G401 (cell line): ENCODE measurements at regions not wholly inside any gene's neighbourhood (a gene's known extent, or its start where the extent isn't known, plus 50 kb on each side); places are given as distances from the start of the nearest gene placed in this dataset.

Experiments used
- DNase-seq: peaks from one replicate; pipeline ENCODE4 v3.0.0-alpha.2; 2015; ENCODE audit warnings: low spot score
- in situ Hi-C: cut with HindIII; loops from 2 replicates; pipeline ENCODE4 v1.10.0; 2016; ENCODE audit warnings: low sequenced_read_pairs, mixed read lengths

GRCh38 chrY:19405598-19405997 lies 338.9 kb downstream of the KDM5D start:
- in situ Hi-C loops, result no loop called here
- no peak for DNase-seq

GRCh38 chrY:19392876-19393275 lies 351.6 kb downstream of the KDM5D start:
- DNase-seq, result no peak
- in situ Hi-C loops, result no loop called here

- in situ Hi-C loops, result no loop called here
- no peak for DNase-seq
Measured at GRCh38 chrY:19391922-19392321, 352.6 kb downstream of the KDM5D start.

GRCh38 chrY:19365321-19365720 lies 379.2 kb downstream of the KDM5D start:
- in situ Hi-C loops, result no loop called here
- DNase-seq, result no peak

- in situ Hi-C loops, result no loop called here
Measured at GRCh38 chrY:19357249-19357648, 387.3 kb downstream of the KDM5D start.

GRCh38 chrY:19356735-19357134 lies 387.8 kb downstream of the KDM5D start:
- DNase-seq, result no peak
- in situ Hi-C loops, result no loop called here

More at GRCh38 chrY:19357249-19357648, 387.3 kb downstream of the KDM5D start:
- DNase-seq, result no peak

- no peak for DNase-seq
- in situ Hi-C loops, result no loop called here
Measured at GRCh38 chrY:19354857-19355173, 389.7 kb downstream of the KDM5D start.

GRCh38 chrY:19354061-19354856 lies 390.3 kb downstream of the KDM5D start:
- in situ Hi-C loops, result no loop called here
- DNase-seq, result no peak

- in situ Hi-C loops, result no loop called here
- DNase-seq, result no peak
Measured at GRCh38 chrY:19351616-19352015, 392.9 kb downstream of the KDM5D start.

GRCh38 chrY:19321701-19322100 lies 422.8 kb downstream of the KDM5D start:
- DNase-seq, result no peak
- in situ Hi-C loops, result no loop called here

GRCh38 chrY:19319135-19319534 lies 425.4 kb downstream of the KDM5D start:
- in situ Hi-C loops, result no loop called here
- DNase-seq, result no peak

GRCh38 chrY:19317271-19317987 lies 427.1 kb downstream of the KDM5D start:
- DNase-seq, result no peak
- in situ Hi-C loops, result no loop called here

- in situ Hi-C loops, result no loop called here
- no peak for DNase-seq
Measured at GRCh38 chrY:19307627-19308026, 436.9 kb downstream of the KDM5D start.

GRCh38 chrY:19303136-19303535 lies 441.4 kb downstream of the KDM5D start:
- DNase-seq, result no peak
- in situ Hi-C loops, result no loop called here

GRCh38 chrY:19290925-19291324 lies 453.6 kb downstream of the KDM5D start:
- no peak for DNase-seq
- in situ Hi-C loops, result no loop called here

GRCh38 chrY:19274076-19274475 lies 470.4 kb downstream of the KDM5D start:
- in situ Hi-C loops, result no loop called here

GRCh38 chrY:19268331-19268730 lies 476.2 kb downstream of the KDM5D start:
- in situ Hi-C loops, result no loop called here
- no peak for DNase-seq

More at GRCh38 chrY:19274076-19274475, 470.4 kb downstream of the KDM5D start:
- DNase-seq, result no peak

- in situ Hi-C loops, result no loop called here
- no peak for DNase-seq
Measured at GRCh38 chrY:19265404-19265803, 479.1 kb downstream of the KDM5D start.

GRCh38 chrY:19262310-19262709 lies 482.2 kb downstream of the KDM5D start:
- DNase-seq, result no peak
- in situ Hi-C loops, result no loop called here

- in situ Hi-C loops, result no loop called here
- DNase-seq, result no peak
Measured at GRCh38 chrY:19232276-19232994, 458.9 kb upstream of the HSFY2 start.
